Astrocyte (in vitro differentiated cells and primary cell): ENCODE measurements at regions not wholly inside any gene's neighbourhood (a gene's known extent, or its start where the extent isn't known, plus 50 kb on each side); places are given as distances from the start of the nearest gene placed in this dataset.

Experiments
- CTCF ChIP-seq: IDR thresholded peaks from 2 replicates; pipeline ENCODE4 v1.5.1; 2011; ENCODE audit warnings: low read depth, mild to moderate bottlenecking, inconsistent platforms, low read length, moderate library complexity; ENCODE audit not compliant: insufficient read depth
- EZH2 ChIP-seq: IDR thresholded peaks from 2 replicates; pipeline ENCODE4 v1.6.1; 2012; ENCODE audit warnings: mild to moderate bottlenecking, low read length, inconsistent platforms; ENCODE audit not compliant: insufficient read depth

- TF ChIP-seq CTCF = no peak
- TF ChIP-seq EZH2 = no peak
Measured at GRCh38 chr5:28066856-28067255, 1028.5 kb upstream of the CDH9 start.
